HFFc6 (cell line): ENCODE measurements at regions not wholly inside any gene's neighbourhood (a gene's known extent, or its start where the extent isn't known, plus 50 kb on each side); places are given as distances from the start of the nearest gene placed in this dataset.

Experiments used
- DNase-seq: peaks from one replicate; pipeline ENCODE4 v3.0.0-alpha.2; 2018
- H3K27ac Mint-ChIP-seq: 2 replicates; pipeline ENCODE4 v1.8.0; 2020; ENCODE audit warnings: mild to moderate bottlenecking, mixed read lengths
- H3K27me3 Mint-ChIP-seq: 2 replicates; pipeline ENCODE4 v1.8.0; 2021; ENCODE audit warnings: mild to moderate bottlenecking, moderate library complexity, mixed read lengths; ENCODE audit not compliant: insufficient read depth
- H3K36me3 Mint-ChIP-seq: 2 replicates; pipeline ENCODE4 v1.8.0; 2021; ENCODE audit warnings: low read depth, mixed read lengths
- H3K4me1 Mint-ChIP-seq: 2 replicates; pipeline ENCODE4 v1.8.0; 2020; ENCODE audit warnings: low read depth, mixed read lengths
- H3K4me3 Mint-ChIP-seq: 2 replicates; pipeline ENCODE4 v1.8.0; 2020; ENCODE audit warnings: mild to moderate bottlenecking, moderate library complexity, mixed read lengths
- H3K9me3 Mint-ChIP-seq: 2 replicates; pipeline ENCODE4 v1.8.0; 2020; ENCODE audit warnings: mild to moderate bottlenecking, mixed read lengths
- CTCF ChIP-seq: fragments of 200-600 bp; sonication (generic); IDR thresholded peaks from 2 replicates; pipeline ENCODE4 v1.5.0; 2021; ENCODE audit warnings: antibody characterized with exemption, mild to moderate bottlenecking

- DNase-seq: no peak
- H3K36me3 Mint-ChIP-seq: peaks cover 5% of the 10 kb centered on the region; the same call in 1 of the 2 replicates
- no peak overlapping the region for H3K4me3 Mint-ChIP-seq
- TF ChIP-seq CTCF: no peak
- H3K27me3 Mint-ChIP-seq: peaks cover 8% of the 10 kb centered on the region
- peaks cover 11% of the 10 kb centered on the region for H3K9me3 Mint-ChIP-seq
- H3K4me1 Mint-ChIP-seq: no peaks in the 10 kb centered on the region
- no peak overlapping the region for H3K27ac Mint-ChIP-seq
These were observed 220.0 kb downstream of the FAM43A start for GRCh38 chr3:194905696-194906095.

DNA sequence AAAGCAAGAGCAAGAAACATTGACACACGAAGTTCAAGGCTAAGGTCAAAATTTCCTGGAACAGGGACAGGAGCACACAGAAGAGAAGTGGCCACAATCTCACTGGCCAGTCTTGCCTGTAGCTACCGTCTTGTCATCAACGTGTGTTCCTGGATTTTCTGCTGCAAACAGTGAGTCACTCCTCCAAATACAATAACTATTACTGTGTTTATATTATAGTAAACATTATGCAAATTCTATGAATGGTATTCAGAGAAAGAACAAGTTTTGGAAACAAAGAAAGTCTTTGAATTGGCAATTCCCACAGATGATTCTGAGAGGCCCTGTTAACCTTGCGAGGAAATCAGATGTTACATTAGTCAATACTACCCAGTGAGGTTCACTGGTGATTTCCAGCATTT lies 220.5 kb downstream of the FAM43A start:
- Mint-ChIP-seq H3K4me3 (no peak overlapping the region), H3K27ac (no peak overlapping the region), H3K36me3 (peaks cover 5% of the 10 kb centered on the region; the same call in 1 of the 2 replicates), H3K4me1 (no peaks in the 10 kb centered on the region), H3K27me3 (peaks cover 9% of the 10 kb centered on the region), H3K9me3 (peaks cover 11% of the 10 kb centered on the region)
- TF ChIP-seq CTCF: no peak
- peak; percentile 11 for DNase-seq

GRCh38 chr3:194906970-194907629 lies 221.4 kb downstream of the FAM43A start:
- no peak for TF ChIP-seq CTCF
- Mint-ChIP-seq H3K4me3 (no peak overlapping the region), H3K27ac (no peak overlapping the region)

DNA sequence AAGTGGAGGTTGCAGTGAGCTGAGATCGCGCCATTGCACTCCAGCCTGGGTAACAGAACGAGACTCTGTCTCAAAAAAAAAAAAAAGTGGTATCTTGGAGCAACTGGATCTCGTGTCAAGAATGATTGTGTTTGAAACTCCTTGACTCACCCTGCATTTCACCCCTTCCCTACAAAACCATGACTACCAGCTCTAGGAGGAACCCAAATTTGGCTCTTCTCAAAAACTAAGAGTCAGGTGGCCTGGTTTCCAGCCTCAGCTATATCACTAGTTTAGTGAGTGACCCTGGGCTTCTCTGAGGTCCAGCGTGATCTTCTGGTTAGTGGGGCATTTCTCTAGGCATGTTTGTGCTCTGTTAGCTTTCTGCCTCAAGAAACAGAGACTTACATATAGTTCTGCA lies 222.1 kb downstream of the FAM43A start:
- no peak for TF ChIP-seq CTCF
- no peaks in the 10 kb centered on the region for H3K4me1 Mint-ChIP-seq
- peaks cover 16% of the 10 kb centered on the region for H3K27me3 Mint-ChIP-seq
- peaks cover 11% of the 10 kb centered on the region for H3K9me3 Mint-ChIP-seq
- H3K27ac Mint-ChIP-seq: no peak overlapping the region
- H3K4me3 Mint-ChIP-seq: no peak overlapping the region
- H3K36me3 Mint-ChIP-seq: peaks cover 5% of the 10 kb centered on the region; the same call in 1 of the 2 replicates
- no peak for DNase-seq

More at GRCh38 chr3:194906970-194907629, 221.4 kb downstream of the FAM43A start:
- Mint-ChIP-seq H3K4me1 (no peaks in the 10 kb centered on the region), H3K36me3 (peaks cover 5% of the 10 kb centered on the region; the same call in 1 of the 2 replicates), H3K9me3 (peaks cover 11% of the 10 kb centered on the region), H3K27me3 (peaks cover 12% of the 10 kb centered on the region)
- DNase-seq: no peak

- H3K27me3 Mint-ChIP-seq: peaks cover 22% of the 10 kb centered on the region
- H3K9me3 Mint-ChIP-seq: peaks cover 10% of the 10 kb centered on the region
- H3K36me3 Mint-ChIP-seq: peaks cover 3% of the 10 kb centered on the region; the same call in 1 of the 2 replicates
- DNase-seq: no peak
- no peaks in the 10 kb centered on the region for H3K4me1 Mint-ChIP-seq
- TF ChIP-seq CTCF: no peak
- no peak overlapping the region for H3K4me3 Mint-ChIP-seq
- no peak overlapping the region for H3K27ac Mint-ChIP-seq
These were observed 222.8 kb downstream of the FAM43A start for GRCh38 chr3:194908496-194908895.
